Nucleus accumbens (tissue), 56 donors: ENCODE measurements at regions not wholly inside any gene's neighbourhood (a gene's known extent, or its start where the extent isn't known, plus 50 kb on each side); places are given as distances from the start of the nearest gene placed in this dataset.

Experiments
- DNase-seq, 56 donors: peaks; one replicate each; lab custom pipeline; 2025; lab: John Stamatoyannopoulos, UW

GRCh38 chr21:41689289-41689583 lies 77.6 kb downstream of the RIPK4 start:
- DNase-seq, result no peak

- DNase-seq, result no peak
These were observed 79.2 kb downstream of the RIPK4 start for GRCh38 chr21:41687633-41688032.

GRCh38 chr21:41686664-41687063 lies 80.2 kb downstream of the RIPK4 start:
- no peak for DNase-seq

- DNase-seq, result no peak
These were observed 81.2 kb downstream of the RIPK4 start for GRCh38 chr21:41685511-41686149.

GRCh38 chr21:41684381-41685245 lies 82.2 kb downstream of the RIPK4 start:
- no peak for DNase-seq

GRCh38 chr21:41683815-41684214 lies 83.0 kb downstream of the RIPK4 start:
- DNase-seq, result no peak

- DNase-seq, result no peak
These were observed 84.1 kb downstream of the RIPK4 start for GRCh38 chr21:41682719-41683179.

- no peak for DNase-seq
These were observed 84.7 kb downstream of the RIPK4 start for GRCh38 chr21:41681939-41682718.

- no peak for DNase-seq
These were observed 85.5 kb downstream of the RIPK4 start for GRCh38 chr21:41681348-41681801.

- no peak for DNase-seq
These were observed 86.2 kb downstream of the RIPK4 start for GRCh38 chr21:41680444-41681347.

GRCh38 chr21:41678924-41679318 lies 87.9 kb downstream of the RIPK4 start:
- DNase-seq, result peak in 46 of 56 donors; percentile 4 to 85 (median 34)

- no peak for DNase-seq
These were observed 88.6 kb downstream of the RIPK4 start for GRCh38 chr21:41678016-41678923.

GRCh38 chr21:41677671-41678015 lies 89.2 kb downstream of the RIPK4 start:
- DNase-seq, result no peak

GRCh38 chr21:41676198-41676597 lies 90.7 kb downstream of the RIPK4 start:
- no peak for DNase-seq

- no peak for DNase-seq
These were observed 91.3 kb downstream of the RIPK4 start for GRCh38 chr21:41675574-41675973.

- no peak for DNase-seq
These were observed 92.5 kb downstream of the RIPK4 start for GRCh38 chr21:41674402-41674801.

GRCh38 chr21:41673596-41674335 lies 93.1 kb downstream of the RIPK4 start:
- peak in 1 of 56 donors; percentile 17 for DNase-seq

- DNase-seq, result no peak
These were observed 93.8 kb downstream of the RIPK4 start for GRCh38 chr21:41673071-41673470.

- no peak for DNase-seq
These were observed 94.3 kb downstream of the RIPK4 start for GRCh38 chr21:41672543-41672915.
